ENCODE measurements at regions not wholly inside any gene's neighbourhood (a gene's known extent, or its start where the extent isn't known, plus 50 kb on each side); places are given as distances from the start of the nearest gene placed in this dataset.

- TF ChIP-seq CTCF (IDR thresholded peaks at IDR 0.05; ENCODE audit: insufficient read depth, low read depth, low read length, missing control alignments) = no peak
- H3K4me3 ChIP-seq (ENCODE audit: low read depth, low read length) = no peak overlapping the region
- no peak for DNase-seq (ENCODE audit: low read depth)
Measured at GRCh38 chr5:5951953-5952352, 426.4 kb downstream of the MED10 start.

GRCh38 chr5:5950658-5951057 lies 427.7 kb downstream of the MED10 start:
- no peak for TF ChIP-seq CTCF (IDR thresholded peaks at IDR 0.05; ENCODE audit: insufficient read depth, low read depth, low read length, missing control alignments)
- no peak overlapping the region for H3K4me3 ChIP-seq (ENCODE audit: low read depth, low read length)
- DNase-seq (ENCODE audit: low read depth) = no peak

GRCh38 chr5:5941486-5941885 lies 436.9 kb downstream of the MED10 start:
- H3K4me3 ChIP-seq (ENCODE audit: low read depth, low read length) = no peak overlapping the region
- no peak for TF ChIP-seq CTCF (IDR thresholded peaks at IDR 0.05; ENCODE audit: insufficient read depth, low read depth, low read length, missing control alignments)
- DNase-seq (ENCODE audit: low read depth) = no peak

- no peak overlapping the region for H3K4me3 ChIP-seq (ENCODE audit: low read depth, low read length)
- TF ChIP-seq CTCF (IDR thresholded peaks at IDR 0.05; ENCODE audit: insufficient read depth, low read depth, low read length, missing control alignments) = no peak
- no peak for DNase-seq (ENCODE audit: low read depth)
Measured at GRCh38 chr5:5939759-5940370, 438.5 kb downstream of the MED10 start.

GRCh38 chr5:5933651-5934050 lies 444.7 kb downstream of the MED10 start:
- DNase-seq (ENCODE audit: low read depth) = no peak
- H3K4me3 ChIP-seq (ENCODE audit: low read depth, low read length) = no peak overlapping the region
- no peak for TF ChIP-seq CTCF (IDR thresholded peaks at IDR 0.05; ENCODE audit: insufficient read depth, low read depth, low read length, missing control alignments)

GRCh38 chr5:5932824-5933223 lies 445.5 kb downstream of the MED10 start:
- no peak overlapping the region for H3K4me3 ChIP-seq (ENCODE audit: low read depth, low read length)
- DNase-seq (ENCODE audit: low read depth) = no peak
- TF ChIP-seq CTCF (IDR thresholded peaks at IDR 0.05; ENCODE audit: insufficient read depth, low read depth, low read length, missing control alignments) = no peak

- H3K4me3 ChIP-seq (ENCODE audit: low read depth, low read length) = no peak overlapping the region
- no peak for TF ChIP-seq CTCF (IDR thresholded peaks at IDR 0.05; ENCODE audit: insufficient read depth, low read depth, low read length, missing control alignments)
- no peak for DNase-seq (ENCODE audit: low read depth)
Measured at GRCh38 chr5:5930561-5930960, 447.8 kb downstream of the MED10 start.
